ENCODE measurements at regions not wholly inside any gene's neighbourhood (a gene's known extent, or its start where the extent isn't known, plus 50 kb on each side); places are given as distances from the start of the nearest gene placed in this dataset.
"Not testable (repeated sequence)": the region's sequence is repeated elsewhere in the genome, so short reads cannot be mapped to it uniquely, and the experiment has no call there.

DNA sequence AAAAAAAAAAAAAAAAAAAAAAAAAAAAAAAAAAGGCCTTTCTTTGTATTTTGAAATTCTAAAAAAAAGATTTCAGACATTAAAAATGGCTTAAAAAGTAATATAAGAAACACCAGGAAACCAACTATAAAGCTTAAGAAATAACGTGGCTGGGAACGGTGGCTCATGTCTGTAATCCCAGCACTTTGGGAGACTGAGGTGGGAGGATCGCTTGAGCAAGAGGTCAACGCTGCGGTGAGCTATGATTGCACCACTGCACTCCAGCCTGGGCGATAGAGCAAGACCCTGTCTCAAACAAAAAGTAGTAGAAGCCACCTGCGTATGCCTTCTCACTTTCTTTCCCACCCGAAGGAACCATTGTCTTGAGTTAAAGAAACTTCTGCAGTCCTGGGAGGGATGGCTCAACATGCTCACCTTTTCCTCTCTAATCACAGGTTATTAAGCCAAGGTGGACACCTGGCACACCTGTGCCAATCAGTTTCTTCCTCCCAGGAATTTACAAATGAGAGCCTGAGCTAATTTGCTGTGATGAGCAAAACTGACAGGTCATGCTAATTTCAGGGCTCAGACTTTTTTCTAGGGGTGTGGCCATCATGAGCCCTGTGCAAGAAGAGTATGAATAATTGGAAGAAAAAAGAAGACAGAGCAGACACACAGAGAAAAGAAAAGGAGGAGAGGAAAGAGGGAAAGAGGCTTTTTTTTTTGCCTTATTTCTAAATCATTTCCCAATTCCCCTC lies 72.0 kb upstream of the PARD3 start:
- no peak overlapping the region for H3K4me3 ChIP-seq (ENCODE audit: low read depth, low read length)
- no peak for TF ChIP-seq CTCF (IDR thresholded peaks at IDR 0.05; ENCODE audit: low read depth, low read length)
- DNase-seq (ENCODE audit: low read depth, low spot score): no peak
- in situ Hi-C loops (cut with HindIII; ENCODE audit: low sequenced_read_pairs): no loop called here

- no peak for TF ChIP-seq CTCF (IDR thresholded peaks at IDR 0.05; ENCODE audit: low read depth, low read length)
- no peak overlapping the region for H3K4me3 ChIP-seq (ENCODE audit: low read depth, low read length)
- DNase-seq (ENCODE audit: low read depth, low spot score): no peak
- in situ Hi-C loops (cut with HindIII; ENCODE audit: low sequenced_read_pairs): no loop called here
Measured at GRCh38 chr10:34885898-34886297, 70.8 kb upstream of the PARD3 start.

GRCh38 chr10:34885011-34885410 lies 69.9 kb upstream of the PARD3 start:
- no peak for TF ChIP-seq CTCF (IDR thresholded peaks at IDR 0.05; ENCODE audit: low read depth, low read length)
- no peak overlapping the region for H3K4me3 ChIP-seq (ENCODE audit: low read depth, low read length)
- no peak for DNase-seq (ENCODE audit: low read depth, low spot score)
- in situ Hi-C loops (cut with HindIII; ENCODE audit: low sequenced_read_pairs): no loop called here

DNA sequence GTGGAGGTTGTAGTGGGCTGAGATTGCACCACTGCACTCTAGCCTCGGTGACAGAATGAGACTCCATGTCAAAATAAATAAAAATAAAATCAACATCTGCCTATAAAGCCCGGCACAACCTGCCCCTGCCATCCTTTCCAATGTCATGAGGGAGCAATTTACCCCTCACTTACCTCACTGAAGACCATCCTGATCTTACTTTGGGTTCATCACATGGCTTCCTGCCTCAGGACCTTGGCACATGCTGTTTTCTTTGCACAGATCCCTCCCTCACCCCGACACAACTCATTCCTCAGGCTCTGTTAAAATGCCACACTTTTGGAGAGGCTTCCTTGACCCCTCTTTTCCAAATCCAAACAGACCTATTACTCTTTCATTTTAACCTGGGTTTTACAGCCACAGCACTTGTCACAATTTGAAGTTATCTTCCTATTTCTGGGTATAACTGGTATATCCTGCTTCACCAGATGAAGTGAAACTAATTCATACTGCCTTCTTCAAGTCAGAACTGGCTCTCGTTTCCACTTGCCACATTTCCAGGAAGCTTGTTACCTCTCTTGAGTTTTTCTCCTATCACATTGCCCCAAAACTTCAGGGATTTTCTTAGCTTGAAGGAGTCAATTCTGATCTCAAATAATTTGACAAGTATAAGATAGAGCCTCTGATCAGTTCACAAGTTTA lies 69.3 kb upstream of the PARD3 start:
- no peak for DNase-seq (ENCODE audit: low read depth, low spot score)
- no peak overlapping the region for H3K4me3 ChIP-seq (ENCODE audit: low read depth, low read length)
- in situ Hi-C loops (cut with HindIII; ENCODE audit: low sequenced_read_pairs): no loop called here
- no peak for TF ChIP-seq CTCF (IDR thresholded peaks at IDR 0.05; ENCODE audit: low read depth, low read length)

DNA sequence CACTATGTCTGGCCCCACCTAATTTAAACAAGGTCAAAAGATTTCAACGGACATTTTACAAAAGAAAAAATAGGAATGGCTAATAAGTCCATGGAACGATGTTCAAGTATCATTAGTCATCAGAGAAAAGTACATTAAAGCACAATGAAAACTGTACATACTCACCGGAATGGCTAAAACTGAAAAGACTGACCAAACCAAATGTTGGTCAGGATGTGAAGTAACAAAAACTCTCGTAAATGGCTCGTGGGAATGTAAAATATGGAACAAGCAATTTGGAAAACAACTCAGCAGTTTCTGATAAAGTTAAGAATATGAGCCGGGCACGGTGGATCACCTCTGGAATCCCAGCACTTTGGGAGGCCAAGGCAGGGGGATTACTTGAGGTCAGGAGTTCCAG lies 65.7 kb upstream of the PARD3 start:
- DNase-seq (ENCODE audit: low read depth, low spot score): no peak
- in situ Hi-C loops (cut with HindIII; ENCODE audit: low sequenced_read_pairs): no loop called here
- TF ChIP-seq CTCF (IDR thresholded peaks at IDR 0.05; ENCODE audit: low read depth, low read length): no peak
- H3K4me3 ChIP-seq (ENCODE audit: low read depth, low read length): no peak overlapping the region

GRCh38 chr10:34878651-34879050 lies 63.6 kb upstream of the PARD3 start:
- DNase-seq (ENCODE audit: low read depth, low spot score); in situ Hi-C loops (cut with HindIII; ENCODE audit: low sequenced_read_pairs); H3K4me3 ChIP-seq (ENCODE audit: low read depth, low read length): not testable (repeated sequence)

DNA sequence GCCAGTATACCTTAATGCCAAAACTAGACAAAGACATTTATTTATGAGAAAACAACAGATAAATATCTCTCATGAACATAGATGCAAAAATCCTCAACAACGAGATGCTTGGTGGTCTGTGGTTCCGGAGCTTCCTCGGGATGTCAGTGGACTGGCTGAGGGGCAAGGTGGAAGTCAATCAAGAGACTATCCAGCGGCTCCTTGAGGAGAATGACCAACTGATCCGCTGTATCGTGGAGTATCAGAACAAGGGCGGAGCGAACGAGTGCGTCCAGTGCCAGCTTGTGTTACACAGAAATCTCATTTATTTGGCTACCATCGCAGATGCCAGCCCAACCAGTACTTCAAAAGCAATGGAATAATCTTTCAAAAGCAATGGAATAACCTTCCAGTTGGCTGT lies 60.0 kb upstream of the PARD3 start:
- H3K4me3 ChIP-seq (ENCODE audit: low read depth, low read length): no peak overlapping the region
- in situ Hi-C loops (cut with HindIII; ENCODE audit: low sequenced_read_pairs): no loop called here
- TF ChIP-seq CTCF (IDR thresholded peaks at IDR 0.05; ENCODE audit: low read depth, low read length): no peak
- no peak for DNase-seq (ENCODE audit: low read depth, low spot score)

Measured in astrocyte of the spinal cord (primary cell).